Astrocyte of the spinal cord (primary cell): ENCODE measurements at regions not wholly inside any gene's neighbourhood (a gene's known extent, or its start where the extent isn't known, plus 50 kb on each side); places are given as distances from the start of the nearest gene placed in this dataset.

Experiments
- DNase-seq: peaks from one replicate; pipeline ENCODE4 v3.0.0; 2011; ENCODE audit warnings: low read depth, low spot score
- H3K4me3 ChIP-seq: 2 replicates; pipeline ENCODE4 v1.5.1; 2011; ENCODE audit warnings: low read depth, mild to moderate bottlenecking, low read length, moderate library complexity
- CTCF ChIP-seq: IDR thresholded peaks from 2 replicates; pipeline ENCODE4 v1.5.1; 2012; ENCODE audit warnings: low read depth, mild to moderate bottlenecking, low read length, inconsistent platforms
- in situ Hi-C: cut with HindIII; loops from 2 replicates; pipeline ENCODE4 v1.10.0; 2017; ENCODE audit warnings: low sequenced_read_pairs

- H3K4me3 ChIP-seq: no peak overlapping the region
- no peak for DNase-seq
- in situ Hi-C loops: no loop called here
- no peak for TF ChIP-seq CTCF
Measured at GRCh38 chr22:47624252-47625012, 862.0 kb downstream of the TBC1D22A start.

- in situ Hi-C loops: no loop called here
- no peak overlapping the region for H3K4me3 ChIP-seq
- DNase-seq: no peak
- no peak for TF ChIP-seq CTCF
Measured at GRCh38 chr22:47623763-47624148, 861.3 kb downstream of the TBC1D22A start.

GRCh38 chr22:47623066-47623762 lies 860.8 kb downstream of the TBC1D22A start:
- no peak overlapping the region for H3K4me3 ChIP-seq
- TF ChIP-seq CTCF: no peak
- in situ Hi-C loops: no loop called here
- no peak for DNase-seq

GRCh38 chr22:47622541-47622940 lies 860.1 kb downstream of the TBC1D22A start:
- no peak for DNase-seq
- in situ Hi-C loops: no loop called here
- no peak for TF ChIP-seq CTCF
- H3K4me3 ChIP-seq: no peak overlapping the region

GRCh38 chr22:47621253-47621652 lies 858.8 kb downstream of the TBC1D22A start:
- no peak for TF ChIP-seq CTCF
- in situ Hi-C loops: no loop called here
- H3K4me3 ChIP-seq: no peak overlapping the region
- no peak for DNase-seq

- H3K4me3 ChIP-seq: no peak overlapping the region
- TF ChIP-seq CTCF: no peak
- in situ Hi-C loops: no loop called here
- DNase-seq: no peak
Measured at GRCh38 chr22:47620391-47620790, 857.9 kb downstream of the TBC1D22A start.
